Calu3 (cell line): ENCODE measurements at regions not wholly inside any gene's neighbourhood (a gene's known extent, or its start where the extent isn't known, plus 50 kb on each side); places are given as distances from the start of the nearest gene placed in this dataset.

ENCODE experiments used
- BruUV-seq: library from RNA; stranded (reverse); fragments of 400-500 nt; replicated peaks from 2 replicates; lab custom pipeline; 2021; lab: Mats Ljungman, UMichigan
- CTCF ChIA-PET: fragments of 300-600 bp; sonication (Branson Sonifier 250); formaldehyde crosslinking; loops from one replicate; lab custom pipeline; 2022; ENCODE audit warnings: antibody characterized with exemption; lab: Charles Lee
- DNase-seq: peaks from one replicate; pipeline ENCODE4 v3.0.0; 2022
- H3K27ac Mint-ChIP-seq: one replicate; pipeline ENCODE4 v1.8.0; 2022; ENCODE audit warnings: mixed read lengths; ENCODE audit not compliant: unreplicated experiment
- H3K27me3 Mint-ChIP-seq: one replicate; pipeline ENCODE4 v1.8.0; 2022; ENCODE audit warnings: mixed read lengths; ENCODE audit not compliant: unreplicated experiment
- H3K36me3 Mint-ChIP-seq: one replicate; pipeline ENCODE4 v1.8.0; 2022; ENCODE audit warnings: mild to moderate bottlenecking, moderate library complexity, mixed read lengths; ENCODE audit not compliant: insufficient read depth, unreplicated experiment
- H3K4me1 Mint-ChIP-seq: one replicate; pipeline ENCODE4 v1.8.0; 2022; ENCODE audit warnings: mild to moderate bottlenecking, low read depth, mixed read lengths; ENCODE audit not compliant: unreplicated experiment
- H3K4me3 Mint-ChIP-seq: one replicate; pipeline ENCODE4 v1.8.0; 2022; ENCODE audit warnings: mild to moderate bottlenecking, low read depth, moderate library complexity, mixed read lengths; ENCODE audit not compliant: unreplicated experiment
- H3K9me3 Mint-ChIP-seq: one replicate; pipeline ENCODE4 v1.8.0; 2022; ENCODE audit warnings: low read depth, mixed read lengths; ENCODE audit not compliant: unreplicated experiment
- CTCF ChIP-seq: fragments of 200-600 bp; IDR thresholded peaks from one replicate; pipeline ENCODE4 v1.8.0; 2022; ENCODE audit warnings: antibody characterized with exemption; ENCODE audit not compliant: unreplicated experiment
- intact Hi-C: fragments of 100-400 bp; cut with micrococcal nuclease; formaldehyde crosslinking; loops from one replicate; pipeline ENCODE4 v1.10.0; 2022; ENCODE audit not compliant: unreplicated experiment

GRCh38 chr12:105910030-105910429 lies 228.7 kb downstream of the NUAK1 start:
- no peak for TF ChIP-seq CTCF
- no peaks in the 10 kb centered on the region for H3K36me3 Mint-ChIP-seq
- CTCF ChIA-PET: no interaction called here
- BruUV-seq: no TSS peak
- no peak overlapping the region for H3K27ac Mint-ChIP-seq
- DNase-seq: no peak
- peaks cover 3% of the 10 kb centered on the region for H3K9me3 Mint-ChIP-seq
- peaks cover 44% of the 10 kb centered on the region for H3K27me3 Mint-ChIP-seq
- no peaks in the 10 kb centered on the region for H3K4me1 Mint-ChIP-seq
- intact Hi-C loops: no loop called here
- H3K4me3 Mint-ChIP-seq: no peak overlapping the region

- no TSS peak for BruUV-seq
- Mint-ChIP-seq H3K4me3 (no peak overlapping the region), H3K27ac (no peak overlapping the region), H3K36me3 (no peaks in the 10 kb centered on the region), H3K27me3 (peaks cover 40% of the 10 kb centered on the region), H3K4me1 (no peaks in the 10 kb centered on the region), H3K9me3 (peaks cover 3% of the 10 kb centered on the region)
- no peak for DNase-seq
- intact Hi-C loops: no loop called here
- CTCF ChIA-PET: no interaction called here
- no peak for TF ChIP-seq CTCF
Measured at GRCh38 chr12:105911966-105912365, 226.8 kb downstream of the NUAK1 start.

- CTCF ChIA-PET: no interaction called here
- Mint-ChIP-seq H3K27me3 (peaks cover 49% of the 10 kb centered on the region), H3K4me3 (no peak overlapping the region), H3K27ac (no peak overlapping the region), H3K9me3 (peaks cover 3% of the 10 kb centered on the region), H3K36me3 (no peaks in the 10 kb centered on the region), H3K4me1 (no peaks in the 10 kb centered on the region)
- BruUV-seq: no TSS peak
- intact Hi-C loops: no loop called here
- no peak for TF ChIP-seq CTCF
- no peak for DNase-seq
Measured at GRCh38 chr12:105912882-105913678, 225.7 kb downstream of the NUAK1 start.

- Mint-ChIP-seq H3K4me1 (no peaks in the 10 kb centered on the region), H3K4me3 (no peak overlapping the region), H3K27me3 (peaks cover 48% of the 10 kb centered on the region), H3K36me3 (no peaks in the 10 kb centered on the region), H3K9me3 (peaks cover 3% of the 10 kb centered on the region), H3K27ac (no peak overlapping the region)
- intact Hi-C loops: no loop called here
- CTCF ChIA-PET: no interaction called here
- no peak for TF ChIP-seq CTCF
- BruUV-seq: no TSS peak
- DNase-seq: no peak
Measured at GRCh38 chr12:105915997-105916759, 222.6 kb downstream of the NUAK1 start.
